ENCODE measurements at regions not wholly inside any gene's neighbourhood (a gene's known extent, or its start where the extent isn't known, plus 50 kb on each side); places are given as distances from the start of the nearest gene placed in this dataset.

GRCh38 chr2:7646661-7647060, 729.4 kb downstream of the RNF144A start:
- no peak for TF ChIP-seq GABPA (IDR thresholded peaks at IDR 0.05 in 1 of 2, conservative IDR thresholded peaks at IDR 0.05 in 1 of 2)
- TF ChIP-seq, protein P1, sequence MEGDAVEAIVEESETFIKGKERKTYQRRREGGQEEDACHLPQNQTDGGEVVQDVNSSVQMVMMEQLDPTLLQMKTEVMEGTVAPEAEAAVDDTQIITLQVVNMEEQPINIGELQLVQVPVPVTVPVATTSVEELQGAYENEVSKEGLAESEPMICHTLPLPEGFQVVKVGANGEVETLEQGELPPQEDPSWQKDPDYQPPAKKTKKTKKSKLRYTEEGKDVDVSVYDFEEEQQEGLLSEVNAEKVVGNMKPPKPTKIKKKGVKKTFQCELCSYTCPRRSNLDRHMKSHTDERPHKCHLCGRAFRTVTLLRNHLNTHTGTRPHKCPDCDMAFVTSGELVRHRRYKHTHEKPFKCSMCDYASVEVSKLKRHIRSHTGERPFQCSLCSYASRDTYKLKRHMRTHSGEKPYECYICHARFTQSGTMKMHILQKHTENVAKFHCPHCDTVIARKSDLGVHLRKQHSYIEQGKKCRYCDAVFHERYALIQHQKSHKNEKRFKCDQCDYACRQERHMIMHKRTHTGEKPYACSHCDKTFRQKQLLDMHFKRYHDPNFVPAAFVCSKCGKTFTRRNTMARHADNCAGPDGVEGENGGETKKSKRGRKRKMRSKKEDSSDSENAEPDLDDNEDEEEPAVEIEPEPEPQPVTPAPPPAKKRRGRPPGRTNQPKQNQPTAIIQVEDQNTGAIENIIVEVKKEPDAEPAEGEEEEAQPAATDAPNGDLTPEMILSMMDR (IDR thresholded peaks at IDR 0.05; ENCODE audit: low read depth, low read length, missing input control), result no peak
